ENCODE measurements at regions not wholly inside any gene's neighbourhood (a gene's known extent, or its start where the extent isn't known, plus 50 kb on each side); places are given as distances from the start of the nearest gene placed in this dataset.

- TF ChIP-seq CTCF (IDR thresholded peaks at IDR 0.05), result no peak
- TF ChIP-seq POLR2A (IDR thresholded peaks at IDR 0.05), result no peak
These were observed 293.9 kb upstream of the DLGAP1 start for GRCh38 chr18:4748975-4749374.
